ENCODE measurements at regions not wholly inside any gene's neighbourhood (a gene's known extent, or its start where the extent isn't known, plus 50 kb on each side); places are given as distances from the start of the nearest gene placed in this dataset.

DNA sequence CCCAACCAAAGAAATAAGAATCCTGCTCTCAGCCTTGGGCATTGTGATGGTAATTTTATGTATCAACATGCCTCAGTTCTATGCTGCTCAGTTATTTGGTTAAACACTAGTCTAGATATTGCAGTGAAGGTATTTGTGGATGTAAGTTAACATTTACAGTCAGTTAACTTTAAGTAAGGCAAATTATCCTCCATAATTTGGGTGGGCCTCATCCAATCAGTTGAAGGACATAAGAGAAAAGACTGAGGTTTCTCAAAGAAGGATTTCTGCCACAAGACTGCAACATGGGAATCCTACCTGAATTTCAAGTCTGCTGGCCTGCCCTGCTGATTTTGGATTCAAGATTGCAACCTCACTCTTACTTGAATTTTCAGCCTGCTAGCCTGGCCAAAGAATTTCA is 975.5 kb upstream of the ACVR2A start:
- no peaks in the 10 kb centered on the region for H3K36me3 ChIP-seq
- no peak overlapping the region for H3K27ac ChIP-seq
- no peaks in the 10 kb centered on the region for H3K9me3 ChIP-seq
- intact Hi-C loops (cut with DNase I) = no loop called here
- DNase-seq = no peak
- H3K27me3 ChIP-seq = no peaks in the 10 kb centered on the region
- H3K4me1 ChIP-seq = no peaks in the 10 kb centered on the region
- TF ChIP-seq, protein P1, sequence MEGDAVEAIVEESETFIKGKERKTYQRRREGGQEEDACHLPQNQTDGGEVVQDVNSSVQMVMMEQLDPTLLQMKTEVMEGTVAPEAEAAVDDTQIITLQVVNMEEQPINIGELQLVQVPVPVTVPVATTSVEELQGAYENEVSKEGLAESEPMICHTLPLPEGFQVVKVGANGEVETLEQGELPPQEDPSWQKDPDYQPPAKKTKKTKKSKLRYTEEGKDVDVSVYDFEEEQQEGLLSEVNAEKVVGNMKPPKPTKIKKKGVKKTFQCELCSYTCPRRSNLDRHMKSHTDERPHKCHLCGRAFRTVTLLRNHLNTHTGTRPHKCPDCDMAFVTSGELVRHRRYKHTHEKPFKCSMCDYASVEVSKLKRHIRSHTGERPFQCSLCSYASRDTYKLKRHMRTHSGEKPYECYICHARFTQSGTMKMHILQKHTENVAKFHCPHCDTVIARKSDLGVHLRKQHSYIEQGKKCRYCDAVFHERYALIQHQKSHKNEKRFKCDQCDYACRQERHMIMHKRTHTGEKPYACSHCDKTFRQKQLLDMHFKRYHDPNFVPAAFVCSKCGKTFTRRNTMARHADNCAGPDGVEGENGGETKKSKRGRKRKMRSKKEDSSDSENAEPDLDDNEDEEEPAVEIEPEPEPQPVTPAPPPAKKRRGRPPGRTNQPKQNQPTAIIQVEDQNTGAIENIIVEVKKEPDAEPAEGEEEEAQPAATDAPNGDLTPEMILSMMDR (IDR thresholded peaks at IDR 0.05) = no peak
- ATAC-seq = no peak
- H3K4me3 ChIP-seq = no peak overlapping the region

DNA sequence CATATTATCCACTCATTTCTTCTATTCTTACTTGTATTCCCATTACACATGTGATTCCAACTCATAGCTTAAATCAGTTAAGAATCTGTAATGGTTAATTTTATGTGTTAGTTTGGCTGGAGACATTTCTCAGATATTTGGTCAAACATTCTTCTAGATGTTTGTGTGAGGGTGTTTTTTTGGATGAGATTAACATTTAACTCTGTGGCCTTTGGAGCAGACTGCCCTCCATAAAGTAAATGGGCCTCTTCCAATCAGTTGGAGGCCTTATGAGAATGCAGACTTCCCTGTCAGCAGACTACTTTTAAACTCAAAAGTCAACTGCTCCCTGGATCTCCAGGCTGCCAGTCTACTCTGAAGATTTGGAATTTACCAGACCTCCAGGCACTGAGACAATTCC is 976.8 kb upstream of the ACVR2A start:
- Histone ChIP-seq H3K27me3 (no peaks in the 10 kb centered on the region), H3K27ac (no peak overlapping the region), H3K36me3 (no peaks in the 10 kb centered on the region)

DNA sequence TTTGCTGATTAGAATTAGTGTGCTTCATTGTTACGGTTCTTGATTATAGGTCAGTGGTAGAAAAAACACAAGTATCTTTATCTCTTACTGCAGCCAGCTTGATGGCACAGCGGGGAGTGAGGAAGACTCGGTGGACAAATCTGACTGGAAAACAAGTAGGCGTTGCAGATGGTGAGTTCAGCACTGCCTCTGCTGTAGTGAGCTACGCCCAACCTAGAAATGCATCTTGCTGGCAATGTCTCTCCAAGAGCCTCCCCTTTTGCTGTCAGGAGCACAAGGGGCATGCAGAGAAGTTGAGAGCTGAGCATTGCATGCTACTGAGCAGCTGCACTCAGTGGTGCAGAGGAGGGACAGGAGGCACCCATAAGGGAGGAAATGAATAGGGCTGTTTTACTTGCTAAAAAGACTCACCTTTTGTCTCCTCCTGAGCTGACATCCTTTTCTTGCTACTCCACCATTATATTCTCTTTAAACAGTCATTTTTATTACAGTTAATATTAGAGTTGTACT is 977.3 kb upstream of the ACVR2A start:
- ATAC-seq (no peak), DNase-seq (no peak)
- Histone ChIP-seq H3K27me3 (no peaks in the 10 kb centered on the region), H3K4me1 (no peaks in the 10 kb centered on the region), H3K4me3 (no peak overlapping the region), H3K36me3 (no peaks in the 10 kb centered on the region), H3K9me3 (no peaks in the 10 kb centered on the region), H3K27ac (no peak overlapping the region)
- TF ChIP-seq, protein P1 (IDR thresholded peaks at IDR 0.05) = no peak
- intact Hi-C loops (cut with DNase I) = no loop called here

More for the DNA sequence above, 976.8 kb upstream of the ACVR2A start:
- TF ChIP-seq, protein P1 (IDR thresholded peaks at IDR 0.05) = no peak
- Histone ChIP-seq H3K4me3 (no peak overlapping the region), H3K9me3 (no peaks in the 10 kb centered on the region), H3K4me1 (no peaks in the 10 kb centered on the region)
- intact Hi-C loops (cut with DNase I) = no loop called here
- no peak for ATAC-seq
- no peak for DNase-seq

DNA sequence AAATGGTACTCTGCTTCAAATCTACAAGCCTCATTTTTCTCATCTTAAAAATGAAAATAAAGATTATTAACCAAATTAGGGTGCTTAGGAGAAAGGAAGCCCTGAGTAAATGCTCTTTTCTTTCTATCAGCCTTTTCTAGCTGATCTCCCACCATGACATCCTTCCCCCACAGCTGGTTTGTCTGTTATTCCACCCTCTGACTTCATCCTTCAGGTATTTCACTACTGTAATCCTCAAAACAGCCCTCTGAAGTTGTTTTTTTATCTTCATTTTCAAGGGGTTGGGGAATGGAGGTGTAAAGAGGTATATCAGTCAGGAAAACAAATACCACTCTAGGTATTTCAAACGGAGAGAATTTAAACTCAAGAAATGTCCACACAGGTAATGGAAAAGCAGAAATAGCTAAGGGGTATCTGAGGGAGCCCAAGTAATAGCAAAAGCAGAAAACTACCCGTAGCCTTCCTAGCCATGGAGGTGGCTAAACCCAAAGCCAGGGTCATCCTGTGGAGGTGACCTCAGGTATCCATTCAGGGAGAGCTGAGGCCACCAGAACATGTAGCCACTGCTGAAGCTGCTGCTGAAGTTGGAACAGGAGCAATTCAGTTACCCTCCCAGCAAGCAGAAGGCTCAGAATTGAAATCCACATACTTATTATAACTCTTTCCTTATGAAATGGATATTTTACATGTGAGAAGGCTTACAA is 990.9 kb upstream of the ACVR2A start:
- intact Hi-C loops (cut with DNase I) = no loop called here
- TF ChIP-seq, protein P1 (IDR thresholded peaks at IDR 0.05) = no peak
- no peak for DNase-seq
- no peak for ATAC-seq
- Histone ChIP-seq H3K4me3 (no peak overlapping the region), H3K27ac (no peak overlapping the region), H3K36me3 (no peaks in the 10 kb centered on the region), H3K9me3 (no peaks in the 10 kb centered on the region), H3K27me3 (no peaks in the 10 kb centered on the region), H3K4me1 (no peaks in the 10 kb centered on the region)

DNA sequence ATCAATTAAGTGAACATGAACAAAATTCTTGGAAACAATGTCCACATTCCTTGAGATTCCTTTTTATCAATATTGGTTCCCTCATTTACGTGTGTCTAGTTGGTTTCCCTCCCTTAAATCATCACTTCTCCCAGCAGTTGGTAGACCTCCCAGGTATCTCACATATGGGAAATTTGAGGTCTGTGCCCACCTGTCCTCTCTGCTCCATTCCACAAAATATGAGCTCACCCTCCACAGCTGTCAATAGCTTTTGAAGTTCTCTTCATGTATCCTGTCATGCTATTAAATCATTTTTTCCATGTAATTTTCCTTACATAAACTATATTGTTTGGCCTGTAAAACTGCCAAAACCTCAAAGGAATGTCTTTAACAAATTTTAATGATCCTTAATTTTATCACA is 992.2 kb upstream of the ACVR2A start:
- TF ChIP-seq, protein P1 (IDR thresholded peaks at IDR 0.05) = no peak
- no peaks in the 10 kb centered on the region for H3K4me1 ChIP-seq
- intact Hi-C loops (cut with DNase I) = no loop called here
- H3K27ac ChIP-seq = no peak overlapping the region
- H3K4me3 ChIP-seq = no peak overlapping the region
- ATAC-seq (no peak), DNase-seq (no peak)
- H3K36me3 ChIP-seq = no peaks in the 10 kb centered on the region
- no peaks in the 10 kb centered on the region for H3K27me3 ChIP-seq
- H3K9me3 ChIP-seq = no peaks in the 10 kb centered on the region
